ENCODE measurements at regions not wholly inside any gene's neighbourhood (a gene's known extent, or its start where the extent isn't known, plus 50 kb on each side); places are given as distances from the start of the nearest gene placed in this dataset.

DNA sequence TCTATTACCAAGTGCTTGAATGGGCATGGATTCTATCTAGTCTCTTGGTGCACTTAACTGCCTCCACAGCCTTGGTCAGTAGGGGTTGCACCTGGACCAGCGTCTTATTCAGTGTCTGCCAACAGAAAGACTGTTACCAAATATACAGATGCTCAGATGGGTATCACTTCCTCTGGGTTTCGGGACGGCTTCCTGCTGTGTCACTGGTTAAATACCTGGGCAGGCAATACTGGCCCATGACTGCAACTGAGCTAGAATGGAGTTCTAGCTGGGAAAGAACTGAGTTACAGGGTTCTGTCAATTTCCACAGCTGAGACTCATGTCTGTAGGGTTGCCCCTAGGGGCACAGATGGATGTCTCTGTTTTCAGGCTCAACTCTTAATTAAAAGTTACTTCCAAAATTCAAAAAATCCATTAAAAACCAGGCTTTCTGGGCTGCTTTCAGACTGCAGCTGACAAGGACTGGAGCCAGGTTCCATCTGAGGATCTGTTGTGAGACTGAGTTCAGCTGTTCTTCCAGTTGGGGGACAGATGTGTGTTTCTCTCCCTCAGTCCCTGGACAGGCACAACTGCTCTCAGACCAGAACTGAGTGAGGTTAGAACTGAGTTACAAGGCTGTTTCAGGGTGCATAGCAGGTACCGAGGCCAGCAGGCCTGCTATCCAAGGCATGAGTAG, 789.6 kb upstream of the SLC8A1 start:
- TF ChIP-seq POLR2A (IDR thresholded peaks at IDR 0.05), result no peak
- TF ChIP-seq, protein P1, sequence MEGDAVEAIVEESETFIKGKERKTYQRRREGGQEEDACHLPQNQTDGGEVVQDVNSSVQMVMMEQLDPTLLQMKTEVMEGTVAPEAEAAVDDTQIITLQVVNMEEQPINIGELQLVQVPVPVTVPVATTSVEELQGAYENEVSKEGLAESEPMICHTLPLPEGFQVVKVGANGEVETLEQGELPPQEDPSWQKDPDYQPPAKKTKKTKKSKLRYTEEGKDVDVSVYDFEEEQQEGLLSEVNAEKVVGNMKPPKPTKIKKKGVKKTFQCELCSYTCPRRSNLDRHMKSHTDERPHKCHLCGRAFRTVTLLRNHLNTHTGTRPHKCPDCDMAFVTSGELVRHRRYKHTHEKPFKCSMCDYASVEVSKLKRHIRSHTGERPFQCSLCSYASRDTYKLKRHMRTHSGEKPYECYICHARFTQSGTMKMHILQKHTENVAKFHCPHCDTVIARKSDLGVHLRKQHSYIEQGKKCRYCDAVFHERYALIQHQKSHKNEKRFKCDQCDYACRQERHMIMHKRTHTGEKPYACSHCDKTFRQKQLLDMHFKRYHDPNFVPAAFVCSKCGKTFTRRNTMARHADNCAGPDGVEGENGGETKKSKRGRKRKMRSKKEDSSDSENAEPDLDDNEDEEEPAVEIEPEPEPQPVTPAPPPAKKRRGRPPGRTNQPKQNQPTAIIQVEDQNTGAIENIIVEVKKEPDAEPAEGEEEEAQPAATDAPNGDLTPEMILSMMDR (IDR thresholded peaks at IDR 0.05), result no peak

Measured in uterus (tissue), 2 donors.